ENCODE measurements at regions not wholly inside any gene's neighbourhood (a gene's known extent, or its start where the extent isn't known, plus 50 kb on each side); places are given as distances from the start of the nearest gene placed in this dataset.
A peak's percentile ranks its signal among the peaks of the same experiment; 100 is the strongest.

GRCh38 chr10:114708084-114708483 is 50.0 kb upstream of the ABLIM1 start:
- Histone ChIP-seq H3K27ac (peak overlapping the region in 1 of 5 donors; percentile 1), H3K36me3 (no peaks in the 10 kb centered on the region), H3K4me3 (no peak overlapping the region), H3K9me3 (no peaks in the 10 kb centered on the region), H3K4me1 (peaks cover 5 to 23% (median 12%) of the 10 kb centered on the region in 4 donors), H3K27me3 (no peaks in the 10 kb centered on the region)
- 74 to 84% (median 80%) methylated on average over 5 of the region's 5 CpGs for WGBS, 5 donors
- no peak for DNase-seq
- TF ChIP-seq EP300 (IDR thresholded peaks at IDR 0.05) (no peak), POLR2A (IDR thresholded peaks at IDR 0.05) (no peak), POLR2AphosphoS5 (IDR thresholded peaks at IDR 0.05) (no peak)
- TF ChIP-seq, protein P1, sequence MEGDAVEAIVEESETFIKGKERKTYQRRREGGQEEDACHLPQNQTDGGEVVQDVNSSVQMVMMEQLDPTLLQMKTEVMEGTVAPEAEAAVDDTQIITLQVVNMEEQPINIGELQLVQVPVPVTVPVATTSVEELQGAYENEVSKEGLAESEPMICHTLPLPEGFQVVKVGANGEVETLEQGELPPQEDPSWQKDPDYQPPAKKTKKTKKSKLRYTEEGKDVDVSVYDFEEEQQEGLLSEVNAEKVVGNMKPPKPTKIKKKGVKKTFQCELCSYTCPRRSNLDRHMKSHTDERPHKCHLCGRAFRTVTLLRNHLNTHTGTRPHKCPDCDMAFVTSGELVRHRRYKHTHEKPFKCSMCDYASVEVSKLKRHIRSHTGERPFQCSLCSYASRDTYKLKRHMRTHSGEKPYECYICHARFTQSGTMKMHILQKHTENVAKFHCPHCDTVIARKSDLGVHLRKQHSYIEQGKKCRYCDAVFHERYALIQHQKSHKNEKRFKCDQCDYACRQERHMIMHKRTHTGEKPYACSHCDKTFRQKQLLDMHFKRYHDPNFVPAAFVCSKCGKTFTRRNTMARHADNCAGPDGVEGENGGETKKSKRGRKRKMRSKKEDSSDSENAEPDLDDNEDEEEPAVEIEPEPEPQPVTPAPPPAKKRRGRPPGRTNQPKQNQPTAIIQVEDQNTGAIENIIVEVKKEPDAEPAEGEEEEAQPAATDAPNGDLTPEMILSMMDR (IDR thresholded peaks at IDR 0.05): no peak
- intact Hi-C loops (cut with DNase I; ENCODE audit: low total_unique reads): no loop called here

- 47 to 69% (median 59%) methylated on average over 5 of the region's 5 CpGs for WGBS, 5 donors
- peak in 1 of 2 donors; percentile 60 for DNase-seq
- TF ChIP-seq, protein P1 (IDR thresholded peaks at IDR 0.05): no peak
- TF ChIP-seq EP300 (IDR thresholded peaks at IDR 0.05): no peak
- no peak for TF ChIP-seq POLR2A (IDR thresholded peaks at IDR 0.05)
- TF ChIP-seq POLR2AphosphoS5 (IDR thresholded peaks at IDR 0.05): peak in 1 of 3 donors; percentile 69
- peaks cover 5 to 31% (median 13%) of the 10 kb centered on the region in 4 donors for H3K4me1 ChIP-seq
- H3K36me3 ChIP-seq: no peaks in the 10 kb centered on the region
- H3K9me3 ChIP-seq: no peaks in the 10 kb centered on the region
- intact Hi-C loops (cut with DNase I; ENCODE audit: low total_unique reads): no loop called here
- H3K27me3 ChIP-seq: no peaks in the 10 kb centered on the region
- H3K27ac ChIP-seq: peak overlapping the region in 1 of 5 donors; percentile 1
- no peak overlapping the region for H3K4me3 ChIP-seq
Measured at GRCh38 chr10:114708717-114709335, 50.8 kb upstream of the ABLIM1 start.

DNA sequence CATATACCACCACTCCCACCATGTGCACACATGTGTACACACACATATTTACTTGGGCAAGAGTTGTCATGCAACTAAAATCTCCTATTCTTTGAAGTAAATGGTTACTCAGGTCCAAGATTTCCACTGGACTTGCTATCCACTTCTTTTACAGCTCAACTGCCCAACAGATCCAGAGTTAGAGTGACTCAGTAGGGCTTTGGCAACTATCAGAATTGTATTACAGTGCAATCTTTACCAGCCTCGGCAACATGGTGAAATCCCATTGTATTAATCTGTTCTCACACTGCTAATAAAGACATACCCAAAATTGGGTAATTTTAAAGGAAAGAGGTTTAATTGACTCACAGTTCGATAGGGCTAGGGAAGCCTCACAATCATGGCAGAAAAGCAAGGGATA is 51.9 kb upstream of the ABLIM1 start:
- WGBS, 5 donors: 76 to 83% (median 77%) methylated on average over 2 of the region's 2 CpGs
- Histone ChIP-seq H3K9me3 (no peaks in the 10 kb centered on the region), H3K4me3 (no peak overlapping the region), H3K36me3 (no peaks in the 10 kb centered on the region), H3K27ac (no peak overlapping the region), H3K27me3 (no peaks in the 10 kb centered on the region), H3K4me1 (peaks cover 7 to 42% (median 18%) of the 10 kb centered on the region in 4 donors)
- intact Hi-C loops (cut with DNase I; ENCODE audit: low total_unique reads): no loop called here
- no peak for TF ChIP-seq EP300 (IDR thresholded peaks at IDR 0.05)
- no peak for TF ChIP-seq POLR2A (IDR thresholded peaks at IDR 0.05)
- TF ChIP-seq POLR2AphosphoS5 (IDR thresholded peaks at IDR 0.05): no peak
- TF ChIP-seq, protein P1 (IDR thresholded peaks at IDR 0.05): no peak
- no peak for DNase-seq

DNA sequence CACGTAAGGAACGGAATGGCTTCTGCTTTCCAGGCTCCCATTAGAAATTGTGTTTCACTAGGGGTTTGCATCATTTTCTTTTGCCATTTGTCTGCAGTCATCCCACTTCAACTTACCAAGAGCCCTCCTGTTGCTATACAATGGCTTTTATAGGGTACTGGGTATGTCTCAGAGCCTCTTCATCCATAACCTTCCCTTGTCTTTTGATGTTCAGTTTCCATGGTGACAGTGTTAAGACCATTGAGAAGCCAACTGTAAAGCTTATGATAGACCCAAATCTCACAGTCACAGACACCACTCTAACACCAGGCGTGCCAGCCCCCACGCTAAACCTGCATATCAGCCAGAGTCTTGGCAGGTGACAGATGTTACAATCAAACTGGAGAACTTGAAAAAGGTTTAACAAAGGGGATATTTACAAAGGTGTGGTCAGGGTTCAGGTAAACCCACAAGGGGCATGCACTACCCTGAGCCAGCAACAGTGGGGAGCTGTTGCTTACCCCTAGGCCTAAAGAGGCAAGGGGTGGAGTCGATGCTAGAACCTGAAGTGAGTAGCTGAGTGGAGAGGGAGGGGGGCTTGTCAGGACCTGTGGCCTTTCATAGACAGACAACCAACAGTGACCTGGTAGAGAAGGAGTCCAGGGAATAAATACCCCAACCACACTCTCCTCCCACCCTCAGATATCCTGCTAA is 53.2 kb upstream of the ABLIM1 start:
- TF ChIP-seq, protein P1 (IDR thresholded peaks at IDR 0.05): no peak
- TF ChIP-seq EP300 (IDR thresholded peaks at IDR 0.05) (no peak), POLR2AphosphoS5 (IDR thresholded peaks at IDR 0.05) (no peak), POLR2A (IDR thresholded peaks at IDR 0.05) (no peak)
- WGBS, 5 donors: 60 to 86% (median 77%) methylated on average over 3 to 5 of the region's 5 CpGs
- H3K9me3 ChIP-seq: no peaks in the 10 kb centered on the region
- H3K36me3 ChIP-seq: no peaks in the 10 kb centered on the region
- H3K4me1 ChIP-seq: peaks cover 10 to 54% (median 22%) of the 10 kb centered on the region in 4 donors
- no peak overlapping the region for H3K4me3 ChIP-seq
- intact Hi-C loops (cut with DNase I; ENCODE audit: low total_unique reads): no loop called here
- H3K27ac ChIP-seq: no peak overlapping the region
- DNase-seq: no peak
- H3K27me3 ChIP-seq: no peaks in the 10 kb centered on the region
